Loucy (cell line): ENCODE measurements at regions not wholly inside any gene's neighbourhood (a gene's known extent, or its start where the extent isn't known, plus 50 kb on each side); places are given as distances from the start of the nearest gene placed in this dataset.

Source experiments
- H2AFZ ChIP-seq: fragments of 200-600 bp; sonication (generic); 2 replicates; pipeline ENCODE4 v1.6.0; 2016; ENCODE audit warnings: antibody characterized with exemption, mild to moderate bottlenecking, low read length, moderate library complexity
- H3F3A ChIP-seq: fragments of 200-600 bp; 2 replicates; pipeline ENCODE4 v1.6.0; 2016; ENCODE audit warnings: antibody characterized with exemption, low read depth, mild to moderate bottlenecking
- H3K27me3 ChIP-seq: fragments of 200-600 bp; sonication (generic); 2 replicates; pipeline ENCODE4 v1.6.1; 2014; ENCODE audit warnings: low read length, mild to moderate bottlenecking; ENCODE audit not compliant: insufficient read depth, poor library complexity, severe bottlenecking
- H3K36me3 ChIP-seq: fragments of 200-600 bp; sonication (generic); 2 replicates; pipeline ENCODE4 v1.6.1; 2016; ENCODE audit warnings: low read length; ENCODE audit not compliant: insufficient read depth
- H3K4me1 ChIP-seq: fragments of 200-600 bp; sonication (generic); 2 replicates; pipeline ENCODE4 v1.5.1; 2014; ENCODE audit warnings: low read length, mild to moderate bottlenecking; ENCODE audit not compliant: insufficient read depth, poor library complexity, severe bottlenecking
- H3K4me2 ChIP-seq: fragments of 200-600 bp; sonication (generic); 2 replicates; pipeline ENCODE4 v1.6.0; 2014; ENCODE audit warnings: antibody characterized with exemption, low read length, low read depth, mild to moderate bottlenecking; ENCODE audit not compliant: poor library complexity, severe bottlenecking
- H3K4me3 ChIP-seq: fragments of 200-600 bp; sonication (generic); 2 replicates; pipeline ENCODE4 v1.5.1; 2014; ENCODE audit warnings: low read length, mild to moderate bottlenecking, mixed read lengths; ENCODE audit not compliant: poor library complexity, severe bottlenecking
- H3K79me2 ChIP-seq: fragments of 200-600 bp; sonication (generic); 2 replicates; pipeline ENCODE4 v1.6.1; 2014; ENCODE audit warnings: low read length; ENCODE audit not compliant: insufficient read depth
- H3K9ac ChIP-seq: fragments of 200-600 bp; sonication (generic); 2 replicates; pipeline ENCODE4 v1.6.0; 2014; ENCODE audit warnings: mild to moderate bottlenecking, low read depth, low read length, moderate library complexity; ENCODE audit not compliant: poor library complexity, severe bottlenecking
- H3K9me2 ChIP-seq: fragments of 200-600 bp; sonication (generic); replicated peaks from 2 replicates; pipeline ENCODE4 v1.6.1; 2016; ENCODE audit warnings: low read depth, low read length, mixed read lengths
- H3K9me3 ChIP-seq: fragments of 200-600 bp; sonication (generic); 2 replicates; pipeline ENCODE4 v1.6.1; 2014; ENCODE audit warnings: mild to moderate bottlenecking, antibody characterized with exemption, low read length, low read depth; ENCODE audit not compliant: insufficient read depth
- H4K20me1 ChIP-seq: fragments of 200-600 bp; sonication (generic); 2 replicates; pipeline ENCODE4 v1.6.0; 2014; ENCODE audit warnings: antibody characterized with exemption, low read length, mild to moderate bottlenecking; ENCODE audit not compliant: insufficient read depth, poor library complexity, severe bottlenecking
- CTCF ChIP-seq: fragments of 200-600 bp; sonication (generic); conservative IDR thresholded peaks from 2 replicates; pipeline ENCODE4 v1.5.1; 2014; ENCODE audit warnings: mild to moderate bottlenecking, antibody characterized with exemption, low read length
- EZH2phosphoT487 ChIP-seq: fragments of 200-600 bp; IDR thresholded peaks from 2 replicates; pipeline ENCODE4 v1.6.1; 2018; ENCODE audit warnings: antibody characterized with exemption, mild to moderate bottlenecking, moderate library complexity, borderline replicate concordance

GRCh38 chr3:26525013-26525412 is 97.6 kb upstream of the LRRC3B start:
- Histone ChIP-seq H3K9ac (no peak overlapping the region), H3K4me3 (no peak overlapping the region), H3K4me2 (no peak overlapping the region), H2AFZ (no peak overlapping the region), H3F3A (no peaks in the 10 kb centered on the region), H3K79me2 (no peaks in the 10 kb centered on the region), H4K20me1 (no peaks in the 10 kb centered on the region), H3K36me3 (no peaks in the 10 kb centered on the region), H3K9me3 (0 out of 2 replicates have a peak, but pooled peaks cover under 1% of the 10 kb centered on the region), H3K9me2 (no peaks in the 10 kb centered on the region), H3K27me3 (no peaks in the 10 kb centered on the region), H3K4me1 (no peaks in the 10 kb centered on the region)
- TF ChIP-seq CTCF (no peak), EZH2phosphoT487 (no peak)

- no peak overlapping the region for H3K4me2 ChIP-seq
- TF ChIP-seq CTCF, result no peak
- TF ChIP-seq EZH2phosphoT487, result no peak
- H2AFZ ChIP-seq, result no peak overlapping the region
- H3K36me3 ChIP-seq, result no peaks in the 10 kb centered on the region
- no peaks in the 10 kb centered on the region for H3K79me2 ChIP-seq
- no peak overlapping the region for H3K9ac ChIP-seq
- H3K4me3 ChIP-seq, result no peak overlapping the region
- H3K27me3 ChIP-seq, result no peaks in the 10 kb centered on the region
- H4K20me1 ChIP-seq, result no peaks in the 10 kb centered on the region
- no peaks in the 10 kb centered on the region for H3K9me2 ChIP-seq
- H3K9me3 ChIP-seq, result no peaks in the 10 kb centered on the region
- H3K4me1 ChIP-seq, result no peaks in the 10 kb centered on the region
- H3F3A ChIP-seq, result no peaks in the 10 kb centered on the region
These were observed 87.4 kb upstream of the LRRC3B start for GRCh38 chr3:26535151-26535550.

- H3K79me2 ChIP-seq, result no peaks in the 10 kb centered on the region
- no peak for TF ChIP-seq EZH2phosphoT487
- TF ChIP-seq CTCF, result no peak
These were observed 85.6 kb upstream of the LRRC3B start for GRCh38 chr3:26536955-26537354.

More at GRCh38 chr3:26536955-26537354, 85.6 kb upstream of the LRRC3B start:
- Histone ChIP-seq H3K9me3 (no peaks in the 10 kb centered on the region), H3F3A (no peaks in the 10 kb centered on the region), H3K4me1 (no peaks in the 10 kb centered on the region), H3K9me2 (no peaks in the 10 kb centered on the region), H3K4me3 (no peak overlapping the region), H2AFZ (no peak overlapping the region), H3K9ac (no peak overlapping the region), H3K27me3 (no peaks in the 10 kb centered on the region), H3K36me3 (no peaks in the 10 kb centered on the region), H4K20me1 (no peaks in the 10 kb centered on the region), H3K4me2 (no peak overlapping the region)
